Mesodermal cell (in vitro differentiated cells): ENCODE measurements at regions not wholly inside any gene's neighbourhood (a gene's known extent, or its start where the extent isn't known, plus 50 kb on each side); places are given as distances from the start of the nearest gene placed in this dataset.

Experiments used
- H3K27ac ChIP-seq: 2 replicates; pipeline ENCODE4 v1.7.0; 2013; ENCODE audit warnings: mild to moderate bottlenecking, low read depth, low read length, moderate library complexity; ENCODE audit not compliant: severe bottlenecking
- H3K36me3 ChIP-seq: 2 replicates; pipeline ENCODE4 v1.7.1; 2013; ENCODE audit warnings: mild to moderate bottlenecking, low read length, moderate library complexity; ENCODE audit not compliant: control insufficient read depth, insufficient read depth
- H3K4me1 ChIP-seq: one replicate; pipeline ENCODE4 v1.7.1; 2013; ENCODE audit warnings: mild to moderate bottlenecking, low read length; ENCODE audit not compliant: insufficient read depth, control insufficient read depth, poor library complexity, severe bottlenecking
- H3K4me3 ChIP-seq: 2 replicates; pipeline ENCODE4 v1.7.0; 2013; ENCODE audit warnings: low read length, control low read depth, mild to moderate bottlenecking; ENCODE audit not compliant: insufficient read depth, poor library complexity, severe bottlenecking; ENCODE audit errors: extremely low read depth
- H3K9me3 ChIP-seq: 2 replicates; pipeline ENCODE4 v1.7.1; 2013; ENCODE audit warnings: mild to moderate bottlenecking, low read length, moderate library complexity; ENCODE audit not compliant: control insufficient read depth
- WGBS, 2 experiments: methylation state at CpG; one replicate each; pipeline ENCODE4 v1.1.5; 2013; ENCODE audit warnings: missing lambda C conversion rate in 2 of 2; ENCODE audit not compliant: insufficient coverage in 2 of 2; 5-methylcytosine and 5-hydroxymethylcytosine counted together

- no peaks in the 10 kb centered on the region for H3K9me3 ChIP-seq
- WGBS, 2 experiments: no CpG with 5 or more reads among the region's 1 CpG
- no peak overlapping the region for H3K4me3 ChIP-seq
- no peak overlapping the region for H3K27ac ChIP-seq
- no peaks in the 10 kb centered on the region for H3K4me1 ChIP-seq
- no peaks in the 10 kb centered on the region for H3K36me3 ChIP-seq
Measured at GRCh38 chr12:59388694-59389093, 207.1 kb upstream of the SLC16A7 start.

DNA sequence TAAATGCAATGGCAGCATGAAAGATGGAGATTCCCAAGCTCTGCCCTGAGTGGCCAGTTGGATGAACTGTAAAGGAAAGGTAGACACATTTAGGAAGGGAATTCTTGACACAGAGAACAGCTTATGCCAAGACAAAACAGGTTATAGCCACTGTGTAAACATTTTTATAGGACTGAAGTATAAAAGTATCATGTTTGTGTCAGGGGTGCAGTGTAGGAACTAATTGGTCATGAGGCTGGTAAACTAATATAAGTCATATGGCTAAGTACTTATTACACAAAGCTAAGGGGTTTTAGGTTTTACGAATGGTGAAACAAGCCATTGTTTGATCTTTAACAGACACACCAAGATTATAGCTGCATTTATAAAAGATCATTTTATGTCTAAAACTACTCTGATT, 207.7 kb upstream of the SLC16A7 start:
- no peak overlapping the region for H3K4me3 ChIP-seq
- no peak overlapping the region for H3K27ac ChIP-seq
- H3K36me3 ChIP-seq: no peaks in the 10 kb centered on the region
- H3K4me1 ChIP-seq: no peaks in the 10 kb centered on the region
- WGBS, 2 experiments: no CpG with 5 or more reads among the region's 1 CpG
- H3K9me3 ChIP-seq: no peaks in the 10 kb centered on the region

- Histone ChIP-seq H3K36me3 (no peaks in the 10 kb centered on the region), H3K9me3 (no peaks in the 10 kb centered on the region), H3K4me3 (no peak overlapping the region), H3K27ac (no peak overlapping the region), H3K4me1 (no peaks in the 10 kb centered on the region)
- WGBS, 2 experiments: no CpG with 5 or more reads among the region's 1 CpG
Measured at GRCh38 chr12:59386236-59386635, 209.6 kb upstream of the SLC16A7 start.

- WGBS, 2 experiments: no CpG with 5 or more reads among the region's 1 CpG
- H3K36me3 ChIP-seq: no peaks in the 10 kb centered on the region
- no peak overlapping the region for H3K27ac ChIP-seq
- no peaks in the 10 kb centered on the region for H3K9me3 ChIP-seq
- H3K4me3 ChIP-seq: no peak overlapping the region
- no peaks in the 10 kb centered on the region for H3K4me1 ChIP-seq
Measured at GRCh38 chr12:59383079-59383822, 212.6 kb upstream of the SLC16A7 start.

GRCh38 chr12:59382282-59383078, 213.3 kb upstream of the SLC16A7 start:
- Histone ChIP-seq H3K4me1 (no peaks in the 10 kb centered on the region), H3K27ac (no peak overlapping the region), H3K36me3 (no peaks in the 10 kb centered on the region), H3K4me3 (no peak overlapping the region), H3K9me3 (no peaks in the 10 kb centered on the region)
- 29 to 56% methylated on average over 1 of the region's 3 CpGs for WGBS, 2 experiments

DNA sequence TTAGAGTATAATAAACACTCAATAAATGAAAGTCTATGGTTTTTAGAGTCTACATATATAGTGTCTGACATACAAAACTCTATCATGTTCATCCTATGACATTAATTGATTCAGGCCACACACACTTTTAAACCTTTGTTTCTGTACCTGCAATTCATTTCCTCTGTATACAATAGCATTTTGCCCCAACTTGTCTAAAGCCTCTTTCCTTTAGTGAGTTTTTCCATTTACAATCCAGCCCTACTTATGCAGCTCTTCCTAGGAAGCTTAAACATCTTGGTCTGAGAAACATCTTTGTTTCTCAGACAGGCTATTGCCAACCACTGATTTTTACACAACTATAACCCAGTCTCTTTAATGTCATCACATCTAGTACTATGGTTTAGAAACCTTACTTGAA, 214.7 kb upstream of the SLC16A7 start:
- Histone ChIP-seq H3K36me3 (no peaks in the 10 kb centered on the region), H3K4me3 (no peak overlapping the region), H3K9me3 (no peaks in the 10 kb centered on the region), H3K27ac (no peak overlapping the region), H3K4me1 (no peaks in the 10 kb centered on the region)

DNA sequence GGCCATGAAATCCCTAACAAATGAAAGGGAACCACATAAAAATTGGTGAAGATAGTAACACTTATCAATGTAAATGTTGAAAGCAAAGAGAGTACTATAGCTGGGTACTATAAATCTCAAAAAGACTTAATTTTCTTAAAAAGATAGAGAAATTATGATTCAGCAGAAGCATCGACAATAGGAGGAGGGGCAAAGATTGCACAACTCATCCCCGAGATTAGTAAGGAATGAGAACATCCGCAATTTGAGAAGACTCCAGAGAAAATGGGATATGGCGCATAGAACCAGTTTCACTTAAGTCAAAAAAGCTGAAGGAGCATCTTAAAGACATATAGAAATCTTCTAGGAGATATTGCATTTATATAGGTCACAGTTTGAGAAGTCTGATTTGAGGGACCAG, 220.2 kb upstream of the SLC16A7 start:
- Histone ChIP-seq H3K36me3 (no peaks in the 10 kb centered on the region), H3K9me3 (no peaks in the 10 kb centered on the region), H3K4me1 (no peaks in the 10 kb centered on the region), H3K27ac (no peak overlapping the region), H3K4me3 (no peak overlapping the region)
- WGBS, 2 experiments: 100% methylated on average over 3 of the region's 4 CpGs

- H3K9me3 ChIP-seq: no peaks in the 10 kb centered on the region
- no peak overlapping the region for H3K4me3 ChIP-seq
- 88% methylated on average over 1 of the region's 1 CpG; no CpG with 5 or more reads in 1 of the 2 experiments for WGBS, 2 experiments
- no peak overlapping the region for H3K27ac ChIP-seq
- no peaks in the 10 kb centered on the region for H3K4me1 ChIP-seq
- H3K36me3 ChIP-seq: no peaks in the 10 kb centered on the region
Measured at GRCh38 chr12:59374783-59375182, 221.0 kb upstream of the SLC16A7 start.

- 35 to 46% methylated on average over 3 of the region's 3 CpGs for WGBS, 2 experiments
- H3K4me1 ChIP-seq: no peaks in the 10 kb centered on the region
- no peak overlapping the region for H3K27ac ChIP-seq
Measured at GRCh38 chr12:59372956-59373355, 222.9 kb upstream of the SLC16A7 start.

GRCh38 chr12:59370933-59371332, 224.9 kb upstream of the SLC16A7 start:
- Histone ChIP-seq H3K27ac (no peak overlapping the region), H3K9me3 (no peaks in the 10 kb centered on the region), H3K4me3 (no peak overlapping the region), H3K36me3 (no peaks in the 10 kb centered on the region), H3K4me1 (no peaks in the 10 kb centered on the region)
- 50% methylated on average over 1 of the region's 3 CpGs; no CpG with 5 or more reads in 1 of the 2 experiments for WGBS, 2 experiments

More at GRCh38 chr12:59372956-59373355, 222.9 kb upstream of the SLC16A7 start:
- Histone ChIP-seq H3K36me3 (no peaks in the 10 kb centered on the region), H3K9me3 (no peaks in the 10 kb centered on the region), H3K4me3 (no peak overlapping the region)

- no peaks in the 10 kb centered on the region for H3K36me3 ChIP-seq
- WGBS, 2 experiments: 83 to 89% methylated on average over 1 of the region's 2 CpGs
- no peaks in the 10 kb centered on the region for H3K9me3 ChIP-seq
- no peak overlapping the region for H3K4me3 ChIP-seq
- no peak overlapping the region for H3K27ac ChIP-seq
- H3K4me1 ChIP-seq: no peaks in the 10 kb centered on the region
Measured at GRCh38 chr12:59365133-59365532, 230.7 kb upstream of the SLC16A7 start.
